B cell (primary cell): ENCODE measurements at regions not wholly inside any gene's neighbourhood (a gene's known extent, or its start where the extent isn't known, plus 50 kb on each side); places are given as distances from the start of the nearest gene placed in this dataset.

Experiments
- ATAC-seq: fragments of 200-7000 bp; cut with Tn5 transposase; one replicate; pipeline ENCODE4 v1.10.0; 2021; ENCODE audit warnings: low read depth, mild to moderate bottlenecking, moderate number of reproducible peaks, moderate library complexity
- CTCF ChIA-PET: fragments of 350-600 bp; sonication (Branson Sonifier 250); formaldehyde crosslinking; loops from one replicate; lab custom pipeline; 2021; ENCODE audit warnings: antibody characterized with exemption, inconsistent platforms; lab: Charles Lee
- POLR2A ChIA-PET: fragments of 350-600 bp; sonication (Branson Sonifier 250); formaldehyde crosslinking; loops from one replicate; lab custom pipeline; 2021; ENCODE audit warnings: antibody characterized with exemption; lab: Charles Lee
- DNase-seq: peaks from one replicate; pipeline ENCODE4 v3.0.0; 2013
- H2AFZ ChIP-seq: 2 replicates; pipeline ENCODE4 v1.6.1; 2012; ENCODE audit warnings: mild to moderate bottlenecking, low read depth, low read length; ENCODE audit not compliant: insufficient read depth, poor library complexity, severe bottlenecking
- H3K27ac ChIP-seq, 2 donors: 1 replicate in 1 of 2; 2 replicates in 1 of 2; pipeline ENCODE4 v1.5.1; 2012 to 2013; ENCODE audit warnings: low read length in 2 of 2, mild to moderate bottlenecking in 2 of 2, moderate library complexity in 1 of 2
- H3K27me3 ChIP-seq, 4 experiments: fragments of 200-600 bp in 1 of 4; sonication (generic) in 1 of 4; replicated peaks in 1 of 4; 1 replicate in 2 of 4; 2 replicates in 2 of 4; pipeline versions ENCODE4 v1.6.1 to v1.7.0; 2013 to 2016; ENCODE audit warnings: low read length in 3 of 4, mild to moderate bottlenecking in 2 of 4, mixed read lengths in 1 of 4, moderate library complexity in 1 of 4; ENCODE audit not compliant: insufficient read depth in 4 of 4, control insufficient read depth in 3 of 4; ENCODE audit errors: control extremely low read depth in 1 of 4
- H3K36me3 ChIP-seq, 2 experiments: replicated peaks in 1 of 2; 1 replicate in 1 of 2; 2 replicates in 1 of 2; pipeline versions ENCODE4 v1.6.1 to v1.7.1; 2013; ENCODE audit warnings: low read length in 1 of 2; ENCODE audit not compliant: insufficient read depth in 2 of 2, control insufficient read depth in 1 of 2; ENCODE audit errors: control extremely low read depth in 1 of 2, extremely low read depth in 1 of 2
- H3K4me1 ChIP-seq, 2 donors: fragments of 200-600 bp in 1 of 2; sonication (generic) in 1 of 2; 1 replicate in 1 of 2; 2 replicates in 1 of 2; pipeline versions ENCODE4 v1.5.1 to v1.6.1; 2013 to 2017; ENCODE audit warnings: low read length in 2 of 2; ENCODE audit not compliant: control insufficient read depth in 2 of 2, insufficient read depth in 2 of 2
- H3K4me2 ChIP-seq: replicated peaks from 2 replicates; pipeline ENCODE3; 2012; ENCODE audit warnings: mild to moderate bottlenecking, low read depth, low read length; ENCODE audit not compliant: poor library complexity, severe bottlenecking
- H3K4me3 ChIP-seq, 5 experiments: fragments of 200-600 bp in 1 of 5; sonication (generic) in 1 of 5; 1 replicate in 3 of 5; 2 replicates in 2 of 5; pipeline versions ENCODE4 v1.5.1 to v1.7.0; 2011 to 2016; ENCODE audit warnings: low read length in 4 of 5, mild to moderate bottlenecking in 4 of 5, low read depth in 2 of 5, control low read depth in 1 of 5, moderate library complexity in 1 of 5; ENCODE audit not compliant: insufficient read depth in 1 of 5; ENCODE audit errors: control extremely low read depth in 1 of 5, extremely low read depth in 1 of 5
- H3K79me2 ChIP-seq: fragments of 200-600 bp; sonication (generic); one replicate; pipeline ENCODE4 v1.6.0; 2016; ENCODE audit warnings: low read length; ENCODE audit not compliant: control insufficient read depth, insufficient read depth
- H3K9ac ChIP-seq: fragments of 200-600 bp; sonication (generic); 2 replicates; pipeline ENCODE4 v1.6.1; 2017; ENCODE audit warnings: mild to moderate bottlenecking, low read length, moderate library complexity
- H3K9me3 ChIP-seq, 3 donors: one replicate each; pipeline versions ENCODE4 v1.6.1 to v1.7.1; 2013; ENCODE audit warnings: low read length in 2 of 3; ENCODE audit not compliant: control insufficient read depth in 2 of 3, insufficient read depth in 1 of 3; ENCODE audit errors: control extremely low read depth in 1 of 3
- H4K20me1 ChIP-seq: 2 replicates; pipeline ENCODE4 v1.6.0; 2012; ENCODE audit warnings: mild to moderate bottlenecking, low read length; ENCODE audit not compliant: insufficient read depth, control insufficient read depth, poor library complexity, severe bottlenecking
- H3K27ac Mint-ChIP-seq: one replicate; pipeline ENCODE4 v1.8.0; 2021; ENCODE audit warnings: mixed read lengths
- H3K27me3 Mint-ChIP-seq: one replicate; pipeline ENCODE4 v1.8.0; 2021; ENCODE audit warnings: mixed read lengths
- H3K4me1 Mint-ChIP-seq: one replicate; pipeline ENCODE4 v1.8.0; 2021; ENCODE audit warnings: mixed read lengths
- H3K4me3 Mint-ChIP-seq: one replicate; pipeline ENCODE4 v1.8.0; 2021; ENCODE audit warnings: mixed read lengths
- H3K9me3 Mint-ChIP-seq: one replicate; pipeline ENCODE4 v1.8.0; 2022; ENCODE audit warnings: mixed read lengths; ENCODE audit not compliant: insufficient read depth
- EZH2 ChIP-seq: IDR thresholded peaks from 2 replicates; pipeline ENCODE4 v1.6.1; 2012; ENCODE audit warnings: borderline replicate concordance, low read depth, mild to moderate bottlenecking, moderate library complexity, low read length; ENCODE audit not compliant: insufficient read depth, poor library complexity, severe bottlenecking
- WGBS: methylation state at CpG from one replicate; pipeline ENCODE4 v1.1.5; 2013; ENCODE audit warnings: missing lambda C conversion rate; ENCODE audit not compliant: insufficient coverage; 5-methylcytosine and 5-hydroxymethylcytosine counted together
- intact Hi-C: fragments of 100-400 bp; cut with micrococcal nuclease; formaldehyde crosslinking; loops from one replicate; pipeline ENCODE4 v1.10.0; 2022
- TF ChIP-seq, protein P1 (sequence below): fragments of 200-600 bp; IDR thresholded peaks from one replicate; pipeline ENCODE4 v1.8.0; 2022; ENCODE audit warnings: antibody characterized with exemption, mild to moderate bottlenecking

DNA sequence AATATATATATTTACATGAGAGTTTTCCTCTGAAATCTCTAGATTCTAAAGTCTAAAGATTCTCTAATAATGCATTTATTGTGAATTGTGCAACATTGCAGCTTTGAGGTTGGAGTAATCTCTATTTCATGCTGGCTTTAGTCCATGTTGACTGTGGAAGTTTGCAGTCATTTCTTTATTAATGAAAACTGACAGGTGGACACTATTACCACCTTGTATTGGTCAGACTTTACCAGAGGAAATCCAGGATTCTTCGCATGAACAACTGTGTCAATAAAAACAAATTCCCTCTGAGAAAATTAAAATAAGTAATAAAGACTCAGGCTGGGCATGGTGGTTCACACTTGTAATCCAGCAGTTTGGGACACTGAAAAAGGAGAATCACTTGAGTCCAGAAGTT, 274.1 kb downstream of the SHQ1 start:
- no peak for DNase-seq
- Mint-ChIP-seq H3K9me3 (no peaks in the 10 kb centered on the region), H3K4me3 (no peak overlapping the region), H3K27ac (no peak overlapping the region), H3K4me1 (no peaks in the 10 kb centered on the region), H3K27me3 (peaks cover 29% of the 10 kb centered on the region)
- H3K36me3 ChIP-seq = no peaks in the 10 kb centered on the region
- TF ChIP-seq, protein P1, sequence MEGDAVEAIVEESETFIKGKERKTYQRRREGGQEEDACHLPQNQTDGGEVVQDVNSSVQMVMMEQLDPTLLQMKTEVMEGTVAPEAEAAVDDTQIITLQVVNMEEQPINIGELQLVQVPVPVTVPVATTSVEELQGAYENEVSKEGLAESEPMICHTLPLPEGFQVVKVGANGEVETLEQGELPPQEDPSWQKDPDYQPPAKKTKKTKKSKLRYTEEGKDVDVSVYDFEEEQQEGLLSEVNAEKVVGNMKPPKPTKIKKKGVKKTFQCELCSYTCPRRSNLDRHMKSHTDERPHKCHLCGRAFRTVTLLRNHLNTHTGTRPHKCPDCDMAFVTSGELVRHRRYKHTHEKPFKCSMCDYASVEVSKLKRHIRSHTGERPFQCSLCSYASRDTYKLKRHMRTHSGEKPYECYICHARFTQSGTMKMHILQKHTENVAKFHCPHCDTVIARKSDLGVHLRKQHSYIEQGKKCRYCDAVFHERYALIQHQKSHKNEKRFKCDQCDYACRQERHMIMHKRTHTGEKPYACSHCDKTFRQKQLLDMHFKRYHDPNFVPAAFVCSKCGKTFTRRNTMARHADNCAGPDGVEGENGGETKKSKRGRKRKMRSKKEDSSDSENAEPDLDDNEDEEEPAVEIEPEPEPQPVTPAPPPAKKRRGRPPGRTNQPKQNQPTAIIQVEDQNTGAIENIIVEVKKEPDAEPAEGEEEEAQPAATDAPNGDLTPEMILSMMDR = no peak
- no peak for TF ChIP-seq EZH2
- no peaks in the 10 kb centered on the region for H4K20me1 ChIP-seq
- H3K79me2 ChIP-seq = no peaks in the 10 kb centered on the region
- ATAC-seq = no peak
- no peaks in the 10 kb centered on the region for H3K4me1 ChIP-seq
- no peak overlapping the region for H3K4me2 ChIP-seq
- H3K9ac ChIP-seq = no peak overlapping the region
- no peaks in the 10 kb centered on the region for H3K9me3 ChIP-seq
- no peak overlapping the region for H2AFZ ChIP-seq
- intact Hi-C loops = no loop called here
- peaks cover 0 to 9% (median under 1%) of the 10 kb centered on the region in 4 experiments for H3K27me3 ChIP-seq
- POLR2A ChIA-PET = no interaction called here
- WGBS = no CpG with 5 or more reads among the region's 1 CpG
- H3K27ac ChIP-seq = no peak overlapping the region
- CTCF ChIA-PET = no interaction called here
- no peak overlapping the region for H3K4me3 ChIP-seq

DNA sequence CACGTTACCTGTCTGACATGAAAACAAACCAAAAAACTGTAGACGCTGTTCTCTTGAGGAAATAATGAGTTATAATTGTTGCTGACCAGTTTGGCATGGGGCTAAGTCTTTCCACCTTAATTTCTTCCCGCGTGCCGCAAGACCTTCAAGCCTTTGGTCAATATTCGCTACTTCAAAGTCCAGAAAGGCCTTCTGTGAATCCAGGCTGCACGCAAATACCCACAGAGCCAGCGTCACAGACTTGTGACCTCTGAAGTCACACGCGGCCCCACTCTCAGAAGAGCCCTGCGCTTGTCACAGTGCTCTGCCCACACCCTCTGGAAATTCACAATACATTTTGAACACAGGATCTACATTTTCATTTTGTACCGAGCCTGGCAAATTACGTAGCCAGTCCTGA, 275.2 kb downstream of the SHQ1 start:
- POLR2A ChIA-PET = no interaction called here

More for the DNA sequence above, 275.2 kb downstream of the SHQ1 start:
- Histone ChIP-seq H3K4me1 (no peaks in the 10 kb centered on the region), H2AFZ (no peak overlapping the region), H3K36me3 (no peaks in the 10 kb centered on the region), H3K27ac (no peak overlapping the region), H3K79me2 (no peaks in the 10 kb centered on the region), H4K20me1 (no peaks in the 10 kb centered on the region), H3K9ac (no peak overlapping the region), H3K4me2 (no peak overlapping the region), H3K27me3 (peaks cover 0 to 5% (median 0%) of the 10 kb centered on the region in 4 experiments), H3K9me3 (no peaks in the 10 kb centered on the region), H3K4me3 (no peak overlapping the region)
- CTCF ChIA-PET = no interaction called here
- TF ChIP-seq, protein P1 = no peak
- no peak for TF ChIP-seq EZH2
- Mint-ChIP-seq H3K9me3 (no peaks in the 10 kb centered on the region), H3K4me3 (no peak overlapping the region), H3K27me3 (peaks cover 25% of the 10 kb centered on the region), H3K4me1 (no peaks in the 10 kb centered on the region), H3K27ac (no peak overlapping the region)
- DNase-seq (no peak), ATAC-seq (no peak)
- WGBS = 94% methylated on average over 12 of the region's 13 CpGs
- intact Hi-C loops = no loop called here
